NCI-H69 (cell line): ENCODE measurements at regions not wholly inside any gene's neighbourhood (a gene's known extent, or its start where the extent isn't known, plus 50 kb on each side); places are given as distances from the start of the nearest gene placed in this dataset.
"Not testable (repeated sequence)": the region's sequence is repeated elsewhere in the genome, so short reads cannot be mapped to it uniquely, and the experiment has no call there.

ENCODE experiments used
- DNase-seq: peaks from one replicate; lab custom pipeline; 2025; lab: John Stamatoyannopoulos, UW

DNA sequence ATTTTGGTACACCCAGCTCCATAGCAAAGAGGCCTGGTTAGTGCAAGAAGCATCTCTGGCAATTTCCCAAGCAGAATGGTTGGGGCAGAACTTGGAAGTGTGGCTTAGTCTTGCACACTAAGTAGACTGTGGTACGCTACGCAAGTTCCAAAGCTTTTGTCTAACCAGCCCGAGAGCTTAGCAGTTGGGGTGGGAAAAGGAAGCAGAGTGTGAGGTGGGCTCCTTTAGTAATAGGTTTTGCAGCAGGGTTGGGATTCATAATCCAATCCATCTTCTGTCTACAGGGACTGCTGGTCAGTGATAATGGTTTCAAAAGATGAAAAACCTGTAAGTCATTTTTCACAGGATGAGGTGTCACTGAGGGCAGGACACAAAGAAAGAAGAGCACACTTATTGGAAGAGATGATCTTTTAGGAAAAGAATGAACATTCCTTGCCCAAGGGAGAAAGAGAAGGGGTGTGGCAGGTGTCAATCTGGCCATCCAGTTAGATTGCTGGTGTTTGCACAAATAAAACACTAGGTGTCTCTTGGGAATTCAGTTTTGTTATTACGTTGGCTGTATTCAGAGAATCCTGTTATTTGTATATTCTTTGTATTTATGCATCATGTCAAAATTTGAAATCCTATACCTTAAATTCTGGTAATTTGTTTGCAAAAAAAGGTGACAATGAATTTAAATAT, 244.3 kb downstream of the GPAT3 start:
- peak; percentile 7 for DNase-seq

DNA sequence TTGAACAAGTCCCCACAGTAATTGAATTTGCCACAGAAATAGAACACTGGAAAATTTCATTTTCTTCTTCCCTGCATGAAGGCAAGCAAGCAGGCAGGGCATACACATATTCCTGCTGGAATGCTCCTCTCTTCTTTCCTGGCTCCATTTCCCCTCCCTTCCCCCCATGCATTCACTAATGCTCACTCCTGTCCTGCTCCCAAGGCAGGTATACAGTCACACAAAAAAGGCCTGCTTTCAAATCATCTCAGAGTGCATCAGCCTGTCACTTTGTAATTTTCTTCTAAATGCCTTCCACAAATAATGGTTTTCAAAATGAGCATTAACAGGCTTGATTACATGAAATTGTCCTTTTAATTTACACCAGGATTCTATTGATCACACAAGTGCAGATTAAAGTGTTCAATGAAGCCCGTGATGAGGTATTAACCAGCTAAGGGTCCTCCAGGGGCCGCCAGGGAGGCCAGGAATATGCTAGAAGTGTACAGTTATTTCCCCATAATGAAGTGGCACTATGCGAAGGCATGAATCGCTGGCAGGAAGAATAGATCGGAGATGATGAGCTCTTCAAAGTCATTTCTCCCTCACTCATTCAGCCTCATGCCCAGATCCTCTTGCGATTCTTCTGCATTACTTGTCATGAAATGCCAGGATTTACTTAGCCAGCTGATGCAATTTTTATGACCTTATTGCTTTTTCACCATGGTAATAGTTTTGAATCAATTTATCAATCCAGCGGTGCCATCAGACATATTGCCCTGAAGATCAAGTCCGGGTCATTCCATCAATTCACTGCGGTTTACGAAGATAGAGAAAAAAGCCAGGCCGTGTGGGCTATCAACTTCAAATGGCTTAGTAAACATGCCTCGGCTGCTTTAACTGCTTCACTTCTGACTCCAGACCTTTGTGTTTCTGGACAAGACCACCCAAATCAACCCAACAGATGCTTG, 243.5 kb downstream of the GPAT3 start:
- DNase-seq = no peak

DNA sequence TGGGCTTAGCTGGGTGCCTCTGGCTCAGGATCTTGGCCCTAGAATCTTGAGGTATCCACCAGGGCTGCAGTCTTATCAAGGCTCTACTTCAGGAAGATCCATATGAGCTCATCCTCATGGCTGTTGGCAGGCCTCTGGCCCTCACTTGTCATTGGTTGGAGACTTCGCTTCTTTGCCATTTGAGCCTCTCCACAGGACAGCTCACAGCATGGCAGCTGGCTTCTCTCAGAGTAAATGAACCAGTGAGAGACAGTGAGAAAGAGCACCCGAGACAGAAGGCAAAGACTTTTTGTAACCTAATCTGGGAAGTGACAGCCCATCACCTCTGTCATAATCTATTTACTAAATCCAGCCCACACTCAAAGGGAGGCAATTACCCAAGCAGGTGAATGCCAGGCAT, 236.8 kb downstream of the GPAT3 start:
- DNase-seq = peak; percentile 69

DNA sequence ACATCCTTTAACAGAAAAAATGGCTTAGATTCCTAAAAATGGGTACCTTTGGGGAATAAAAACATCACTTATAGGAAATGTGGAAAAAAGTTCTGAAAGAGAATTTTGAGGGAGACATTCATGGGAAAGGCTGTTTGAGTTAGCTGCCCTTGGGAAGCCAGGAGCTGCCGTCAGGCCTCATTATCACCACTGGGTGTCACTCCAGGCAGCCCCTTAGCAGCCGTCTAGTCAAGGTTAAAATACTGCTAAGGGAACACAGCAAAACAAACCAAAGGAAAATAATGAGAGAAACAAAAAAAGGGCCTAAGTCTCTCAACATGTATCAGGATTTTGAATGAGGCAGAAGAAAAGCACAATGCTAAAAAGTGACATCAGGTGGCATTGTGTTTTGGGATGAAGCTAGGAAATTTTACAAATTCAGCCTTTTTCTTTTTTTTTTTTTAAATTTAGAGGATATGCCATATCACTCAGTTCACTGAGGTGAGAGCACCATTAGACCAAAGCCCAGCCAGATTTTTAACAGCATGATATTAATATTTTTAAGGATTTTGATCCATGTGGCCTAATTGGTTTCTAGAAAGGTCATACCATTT, 235.3 kb downstream of the GPAT3 start:
- DNase-seq = peak; percentile 51

DNA sequence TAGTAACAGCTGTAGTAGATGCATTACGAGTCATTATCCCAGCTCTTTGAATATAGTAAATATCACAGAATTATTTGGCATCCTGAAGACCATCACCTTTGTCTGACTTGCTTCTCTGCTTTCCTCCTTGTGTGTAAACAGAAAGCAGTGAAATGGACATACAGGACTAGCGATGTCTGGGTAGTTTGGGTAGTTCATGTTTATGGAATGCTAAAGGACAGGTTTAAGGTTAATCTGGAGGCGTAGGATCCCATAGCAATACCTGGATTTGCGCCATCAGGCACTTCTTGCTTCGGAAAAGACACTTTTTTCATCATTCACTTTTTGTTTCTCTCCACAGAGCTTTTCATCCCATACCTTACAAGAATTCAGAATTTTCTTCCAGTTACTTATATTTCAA, 232.2 kb downstream of the GPAT3 start:
- DNase-seq = no peak

DNA sequence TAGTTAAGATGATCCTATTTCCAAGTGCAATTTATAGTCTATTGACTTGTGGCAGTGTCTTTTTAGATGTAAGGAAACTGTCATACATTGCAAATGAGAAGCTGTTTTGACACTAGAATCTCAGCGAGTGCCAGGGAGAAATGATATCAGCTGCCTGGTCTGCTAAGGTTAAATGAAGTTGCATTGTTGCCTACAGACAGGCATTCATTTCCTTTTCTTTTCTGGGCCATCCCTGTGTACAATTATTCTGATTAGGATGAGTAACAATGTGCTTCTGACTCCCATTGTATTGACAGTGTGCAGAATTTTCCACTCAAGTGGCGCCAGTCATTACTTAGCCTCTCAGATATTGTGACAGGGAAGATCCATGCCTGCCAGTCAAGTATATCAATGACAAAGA, 231.2 kb downstream of the GPAT3 start:
- no peak for DNase-seq

DNA sequence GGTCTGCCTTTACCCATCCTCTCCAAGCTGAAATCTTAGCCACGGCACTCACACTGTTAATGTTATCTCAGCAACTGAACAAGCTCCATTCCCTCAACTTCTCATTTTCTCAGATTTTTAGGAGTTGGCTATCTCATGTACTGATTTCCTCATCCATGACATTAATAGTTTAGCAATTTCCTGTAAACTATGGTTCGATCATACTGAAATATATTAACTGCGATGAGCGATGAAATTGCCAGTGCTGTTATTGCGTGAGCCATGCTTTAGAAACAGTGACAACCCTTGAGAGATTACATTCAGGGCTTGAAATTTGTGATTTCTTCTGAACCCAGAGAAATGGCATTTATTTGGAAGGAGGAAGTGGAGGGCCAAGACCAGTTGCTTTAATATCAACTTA, 223.7 kb downstream of the GPAT3 start:
- no peak for DNase-seq

DNA sequence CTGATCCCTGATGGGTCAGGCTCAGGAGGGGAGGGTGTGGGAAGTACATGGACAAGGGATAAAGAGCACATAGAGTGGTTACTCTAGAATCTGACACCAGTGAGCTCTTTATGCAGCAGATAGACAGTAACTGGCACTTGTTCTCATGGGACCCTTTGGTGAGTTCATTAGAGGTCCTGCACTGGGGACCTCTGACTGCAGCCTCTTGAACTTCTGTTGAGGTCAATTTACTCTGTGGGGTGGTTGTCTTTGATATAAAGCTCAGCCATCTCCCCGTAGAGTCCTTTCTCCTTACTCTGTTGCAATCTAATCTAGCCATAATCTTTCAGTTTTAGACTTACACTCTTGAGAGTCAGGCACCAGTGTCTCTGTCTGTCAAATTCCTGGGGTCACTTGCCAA, 222.4 kb downstream of the GPAT3 start:
- no peak for DNase-seq

DNA sequence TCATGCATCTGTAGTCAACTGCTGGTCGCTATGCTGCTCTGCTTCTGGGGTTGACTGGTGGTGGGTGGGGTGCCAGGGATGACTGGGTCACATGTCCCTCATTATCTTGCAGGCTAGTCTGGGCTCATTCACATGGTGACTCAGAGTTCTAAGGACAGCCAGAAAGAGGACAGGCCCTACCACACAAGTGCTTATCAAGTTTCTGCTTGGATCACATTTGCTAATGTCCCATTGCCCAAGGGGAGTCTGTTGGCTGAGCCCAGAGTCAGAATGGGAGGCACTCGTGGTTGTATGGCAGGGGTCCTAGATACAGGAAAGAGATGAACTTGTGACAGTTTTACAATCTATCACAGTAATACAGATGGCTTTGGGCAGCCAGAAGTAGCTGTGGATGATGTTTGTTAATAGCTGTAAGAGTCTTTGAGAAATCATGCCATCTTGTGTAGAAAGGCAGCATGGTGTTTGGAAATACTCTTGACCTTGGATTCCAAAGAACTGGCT, 221.3 kb downstream of the GPAT3 start:
- no peak for DNase-seq

DNA sequence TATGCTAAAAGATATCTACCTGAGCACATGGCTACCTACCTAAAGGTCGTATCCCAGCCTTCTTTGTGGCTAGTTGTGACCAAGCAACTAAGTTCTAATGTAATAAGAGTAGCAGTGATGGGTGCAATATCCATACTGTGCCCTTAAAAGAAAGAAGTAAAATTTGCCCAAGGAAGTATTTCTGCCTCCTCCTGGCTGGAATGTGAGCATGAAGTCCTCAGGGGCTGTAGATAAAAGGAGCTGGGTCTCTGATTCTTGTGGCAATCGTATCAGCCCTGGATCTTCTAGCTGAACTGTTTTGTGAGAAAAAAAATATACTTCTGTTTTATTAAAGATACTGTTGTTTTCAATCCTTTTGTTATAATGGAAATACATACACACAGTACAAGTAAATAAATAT, 217.4 kb downstream of the GPAT3 start:
- no peak for DNase-seq

DNA sequence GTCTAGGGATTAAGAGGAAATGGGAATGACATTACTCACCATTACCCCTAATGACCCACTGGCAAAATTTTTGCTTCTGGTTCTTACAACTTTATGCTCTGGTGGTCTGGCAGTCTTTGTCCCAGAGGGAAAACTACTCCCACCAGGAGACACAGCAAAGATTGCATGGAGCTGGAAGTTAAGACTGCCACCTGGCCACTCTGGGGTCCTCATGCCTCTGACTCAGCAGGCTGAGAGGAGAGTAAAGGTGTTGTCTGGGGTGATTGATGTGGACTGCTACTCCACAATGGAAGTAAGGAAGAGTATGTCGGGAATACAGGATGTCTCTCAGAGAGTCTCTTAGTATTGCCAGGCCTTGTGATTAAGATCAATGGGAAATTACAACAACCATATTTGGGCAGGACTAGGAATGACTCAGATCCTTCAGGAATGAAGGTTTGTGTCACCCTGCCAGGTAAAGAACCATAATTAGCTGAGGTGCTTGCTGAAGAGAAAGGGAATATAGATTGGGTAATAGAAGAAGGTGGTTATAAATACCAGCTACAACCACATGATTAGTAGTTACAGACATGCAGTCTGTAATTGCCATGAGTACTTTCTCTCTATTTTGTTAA, 215.5 kb downstream of the GPAT3 start:
- DNase-seq = no peak

DNA sequence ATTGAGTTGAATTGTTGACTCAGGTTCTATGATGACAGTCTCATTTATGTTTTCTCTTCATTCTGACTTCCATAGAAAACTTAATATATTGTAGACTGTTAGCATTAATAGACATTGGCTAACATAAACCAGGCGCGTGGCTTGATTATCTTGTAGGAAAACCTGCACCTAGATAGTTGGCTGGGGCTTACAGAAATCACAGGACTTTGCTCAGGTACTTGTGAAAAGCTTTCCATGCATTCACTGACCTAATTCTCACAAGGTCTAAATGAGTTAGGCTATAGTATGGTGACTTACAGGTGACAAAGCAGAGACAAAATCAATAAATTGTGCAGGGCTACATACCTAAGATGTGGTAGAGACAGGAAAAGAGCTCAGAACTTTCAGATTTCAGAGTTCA, 212.8 kb downstream of the GPAT3 start:
- no peak for DNase-seq

DNA sequence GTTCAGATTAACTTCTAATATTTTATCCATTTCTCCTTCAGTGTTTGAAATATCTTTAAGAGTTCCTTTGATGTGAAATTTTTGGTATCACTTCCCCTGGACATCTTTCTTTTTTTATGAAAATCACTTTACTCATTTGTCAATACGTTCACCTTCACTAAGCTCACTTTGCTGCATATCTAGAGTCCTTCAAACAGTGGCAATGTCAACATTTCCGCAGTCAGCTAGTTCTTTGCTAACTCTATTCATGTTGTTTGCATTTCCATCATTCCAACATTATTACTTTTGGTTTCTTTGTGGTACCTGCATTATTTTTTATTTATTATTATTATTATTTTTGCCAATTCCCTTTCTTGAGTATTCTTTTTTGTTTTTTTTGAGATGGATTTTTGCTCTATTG, 203.0 kb downstream of the GPAT3 start:
- DNase-seq = no peak

DNA sequence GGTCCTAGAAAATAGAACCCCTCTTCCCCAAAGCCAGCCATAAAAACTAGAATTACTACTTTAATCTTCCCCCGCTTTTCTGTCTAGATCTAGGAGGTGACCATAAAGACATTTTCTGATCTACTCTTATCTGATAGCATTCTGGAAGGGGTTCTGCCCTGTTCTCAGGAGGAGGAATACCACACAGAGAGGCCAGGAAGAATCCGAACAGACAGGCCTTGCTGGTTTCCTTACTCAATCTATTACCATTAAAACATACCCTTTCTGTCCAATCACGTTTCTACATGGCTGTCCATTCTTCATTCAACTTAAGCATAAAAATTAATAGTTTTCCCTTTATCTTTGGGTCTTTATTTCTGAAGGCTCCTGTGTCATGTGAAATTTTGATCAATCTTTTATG, 198.7 kb downstream of the GPAT3 start:
- DNase-seq = no peak

DNA sequence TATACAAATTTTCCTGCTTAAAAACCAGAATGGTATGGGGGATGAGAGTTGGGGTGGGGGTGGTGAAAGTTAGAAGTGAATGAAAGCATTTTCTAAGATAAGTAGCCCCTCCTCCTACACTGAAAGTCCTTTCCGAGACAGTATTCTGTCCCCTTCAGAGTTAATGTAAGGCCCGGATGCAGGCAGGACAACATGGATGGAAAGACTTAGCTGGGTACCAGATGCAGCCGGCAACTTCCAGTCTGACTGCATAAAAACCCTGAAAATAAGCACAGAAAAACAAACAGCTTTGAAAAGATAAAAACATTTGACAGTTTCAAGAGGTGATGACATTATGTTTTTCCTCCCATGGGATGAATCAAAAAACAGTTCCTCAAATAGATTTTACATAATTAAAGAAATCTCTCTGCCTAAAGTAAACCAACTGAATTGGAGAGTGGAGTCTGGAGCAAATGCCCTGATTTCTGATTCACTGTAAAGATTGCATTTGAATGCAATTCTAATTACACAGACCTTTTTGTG, 196.3 kb downstream of the GPAT3 start:
- DNase-seq = no peak

DNA sequence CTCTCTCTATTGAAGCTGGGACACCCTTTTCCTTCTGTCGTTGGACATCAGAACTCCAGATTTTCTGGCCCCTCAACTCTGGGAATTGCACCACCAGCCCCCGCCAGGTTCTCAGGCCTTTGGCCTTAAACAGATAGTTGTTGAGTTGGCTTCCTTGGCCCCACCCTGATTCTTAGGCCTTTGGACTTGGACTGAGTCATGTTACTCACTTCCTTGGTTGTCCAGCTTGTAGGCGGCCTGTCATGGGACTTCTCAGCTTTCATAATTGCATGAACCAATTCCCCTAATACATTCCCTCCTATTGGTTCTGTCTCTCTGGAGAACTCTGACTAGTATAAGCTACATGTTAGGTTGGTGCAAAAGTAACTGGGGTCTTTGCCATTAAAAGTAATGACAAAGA, 195.7 kb downstream of the GPAT3 start:
- no peak for DNase-seq

DNA sequence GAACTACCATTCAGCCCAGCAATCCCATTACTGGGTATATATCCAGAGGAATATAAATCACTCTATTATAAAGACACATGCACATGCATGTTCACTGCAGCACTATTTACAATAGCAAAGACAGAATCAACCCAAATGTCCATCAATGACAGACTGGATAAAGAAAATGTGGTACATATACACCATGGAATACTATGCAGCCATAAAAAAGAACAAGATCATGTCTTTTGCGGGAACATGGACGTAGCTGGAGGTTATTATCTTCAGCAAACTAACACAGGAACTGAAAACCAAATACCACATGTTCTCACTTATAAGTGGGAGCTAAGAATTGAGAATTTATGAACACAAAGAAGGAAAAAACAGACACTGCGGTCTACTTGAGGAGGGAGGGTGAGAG, 195.1 kb downstream of the GPAT3 start:
- not testable (repeated sequence) for DNase-seq

DNA sequence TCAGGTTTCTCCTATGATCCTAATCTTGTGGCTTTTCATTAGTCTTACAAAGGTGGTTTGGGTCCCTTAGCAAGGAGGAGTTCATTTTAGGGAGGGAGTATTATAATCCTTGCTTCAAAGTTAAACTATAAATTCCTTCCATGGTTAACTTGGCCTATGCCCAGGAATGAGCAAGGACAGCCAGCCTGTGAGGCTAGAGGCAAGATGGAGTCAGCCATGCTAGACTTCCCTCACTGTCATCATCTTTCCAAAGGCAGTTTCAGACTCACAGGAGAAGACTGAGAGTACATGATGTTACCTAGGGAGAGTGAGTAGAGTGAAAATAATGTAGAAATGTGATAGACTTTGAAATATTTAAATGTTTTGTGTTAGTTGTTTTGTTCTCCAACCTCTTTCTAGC, 192.3 kb downstream of the GPAT3 start:
- no peak for DNase-seq

DNA sequence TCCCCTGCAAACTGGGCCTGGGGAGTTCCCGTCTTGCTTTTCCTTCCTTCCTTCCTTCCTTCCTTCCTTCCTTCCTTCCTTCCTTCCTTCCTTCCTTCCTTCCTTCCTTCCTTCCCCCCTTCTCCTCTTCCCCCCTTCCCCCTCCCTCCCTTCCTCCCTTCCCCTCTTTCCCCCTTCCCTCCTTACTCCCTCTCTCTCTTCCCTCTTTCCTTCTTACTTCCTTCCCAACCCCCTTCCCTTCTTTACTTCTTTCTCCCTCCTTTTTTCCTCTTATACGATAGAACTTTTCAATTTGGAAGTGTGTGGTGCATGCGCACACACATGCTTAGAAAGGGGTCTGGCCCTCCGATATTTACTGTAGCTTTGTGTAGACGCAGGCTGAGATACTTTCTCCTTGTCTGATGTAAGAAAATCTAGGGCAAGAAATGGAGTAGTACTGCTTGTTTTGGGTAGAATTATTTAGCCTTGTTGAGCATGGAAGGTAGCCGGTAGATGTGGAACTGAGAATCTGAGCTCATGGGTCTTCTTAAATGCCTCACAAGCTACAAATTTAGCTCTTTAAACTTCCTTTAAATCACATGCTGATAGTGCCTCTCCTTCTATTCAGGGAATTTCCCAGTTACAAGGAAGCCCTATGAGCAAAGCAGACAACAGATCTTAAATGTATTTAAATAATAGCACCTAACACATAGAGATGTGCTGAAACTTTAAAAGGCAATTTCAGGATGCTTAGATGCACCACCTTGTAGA, 189.6 kb downstream of the GPAT3 start:
- no peak for DNase-seq

DNA sequence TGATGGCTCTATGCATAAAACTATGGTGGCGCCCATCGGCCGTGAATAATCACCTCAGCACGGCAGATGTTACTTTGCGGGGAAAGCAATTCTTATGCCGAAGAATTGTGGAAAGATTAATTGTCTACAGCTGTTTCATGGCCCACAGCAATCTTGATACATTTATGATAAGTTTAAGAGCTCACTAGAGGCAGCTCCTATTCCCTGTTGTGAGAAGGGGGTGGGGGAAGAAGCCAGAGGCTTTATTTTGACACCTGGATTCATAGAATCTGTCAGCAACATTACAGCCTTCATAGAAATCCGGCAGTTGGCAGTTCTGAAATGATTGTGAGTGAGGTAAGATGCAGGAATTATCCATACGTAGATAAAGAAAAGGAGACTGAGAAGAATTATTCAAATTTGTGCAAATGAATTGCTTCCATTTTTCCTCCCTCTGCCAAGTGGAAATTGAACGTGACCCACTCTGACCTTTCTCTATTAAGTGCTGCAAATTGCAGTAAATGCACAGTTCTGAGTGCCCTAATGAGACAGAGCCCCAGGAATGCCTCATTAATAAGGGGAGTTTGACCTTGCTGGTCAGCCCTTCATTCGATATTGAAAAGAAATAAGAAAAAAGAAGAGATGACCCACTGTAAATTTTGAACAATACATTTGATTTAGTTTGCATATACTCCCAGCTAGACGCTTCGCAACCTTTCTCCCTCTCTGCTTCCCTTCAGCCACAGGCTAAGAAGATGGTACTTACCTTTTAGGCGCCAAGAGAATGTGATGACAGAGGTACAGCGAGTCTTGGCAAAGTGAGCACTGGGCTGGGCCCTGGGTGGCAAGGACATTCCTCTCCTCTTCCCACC, 188.8 kb downstream of the GPAT3 start:
- peak; percentile 4 for DNase-seq

DNA sequence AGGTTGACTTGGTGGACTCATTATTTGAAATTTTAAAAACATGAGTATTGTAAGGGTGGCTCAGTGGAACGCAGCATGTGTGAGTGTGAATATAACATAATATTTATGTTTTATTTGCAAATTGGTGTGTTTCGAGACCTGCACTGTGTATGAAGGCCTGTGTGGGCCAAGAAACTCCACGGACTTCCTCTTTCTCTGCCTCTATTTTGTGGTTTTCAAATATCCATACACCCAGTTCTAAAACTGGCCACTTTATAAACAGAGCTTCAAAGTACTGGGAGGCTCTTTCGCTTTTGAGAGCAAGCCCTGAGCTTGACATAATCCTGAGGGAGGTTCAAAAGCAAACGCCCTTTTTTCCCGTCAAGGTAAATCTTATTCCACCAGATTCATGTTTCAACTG, 187.7 kb downstream of the GPAT3 start:
- no peak for DNase-seq
